ENCODE measurements at regions not wholly inside any gene's neighbourhood (a gene's known extent, or its start where the extent isn't known, plus 50 kb on each side); places are given as distances from the start of the nearest gene placed in this dataset.

- no peak overlapping the region for H3K27ac Mint-ChIP-seq
- no peaks in the 10 kb centered on the region for H3K36me3 Mint-ChIP-seq
- no peaks in the 10 kb centered on the region for H3K27me3 Mint-ChIP-seq
- H3K9me3 Mint-ChIP-seq: no peaks in the 10 kb centered on the region
- no peak overlapping the region for H3K4me3 Mint-ChIP-seq
- H3K4me1 Mint-ChIP-seq: no peaks in the 10 kb centered on the region
Measured at GRCh38 chr9:78507037-78507436, 210.1 kb downstream of the PSAT1 start.

- Mint-ChIP-seq H3K4me3 (no peak overlapping the region), H3K27ac (no peak overlapping the region), H3K4me1 (no peaks in the 10 kb centered on the region), H3K9me3 (no peaks in the 10 kb centered on the region), H3K27me3 (no peaks in the 10 kb centered on the region), H3K36me3 (no peaks in the 10 kb centered on the region)
Measured at GRCh38 chr9:78510035-78510434, 213.1 kb downstream of the PSAT1 start.

GRCh38 chr9:78515108-78515507, 218.2 kb downstream of the PSAT1 start:
- no peak overlapping the region for H3K27ac Mint-ChIP-seq
- peaks cover 23% of the 10 kb centered on the region for H3K9me3 Mint-ChIP-seq

GRCh38 chr9:78519786-78520185, 222.9 kb downstream of the PSAT1 start:
- peaks cover 37% of the 10 kb centered on the region for H3K9me3 Mint-ChIP-seq
- peaks cover 3% of the 10 kb centered on the region for H3K27me3 Mint-ChIP-seq
- H3K36me3 Mint-ChIP-seq: no peaks in the 10 kb centered on the region
- H3K4me1 Mint-ChIP-seq: no peaks in the 10 kb centered on the region
- H3K27ac Mint-ChIP-seq: no peak overlapping the region
- H3K4me3 Mint-ChIP-seq: no peak overlapping the region

More at GRCh38 chr9:78515108-78515507, 218.2 kb downstream of the PSAT1 start:
- Mint-ChIP-seq H3K4me1 (no peaks in the 10 kb centered on the region), H3K36me3 (no peaks in the 10 kb centered on the region), H3K27me3 (peaks cover 3% of the 10 kb centered on the region), H3K4me3 (no peak overlapping the region)

GRCh38 chr9:78521680-78522079, 224.8 kb downstream of the PSAT1 start:
- no peak overlapping the region for H3K4me3 Mint-ChIP-seq
- H3K4me1 Mint-ChIP-seq: no peaks in the 10 kb centered on the region
- no peaks in the 10 kb centered on the region for H3K36me3 Mint-ChIP-seq
- H3K9me3 Mint-ChIP-seq: peaks cover 32% of the 10 kb centered on the region
- H3K27me3 Mint-ChIP-seq: peaks cover 3% of the 10 kb centered on the region
- no peak overlapping the region for H3K27ac Mint-ChIP-seq

- Mint-ChIP-seq H3K4me3 (no peak overlapping the region), H3K4me1 (no peaks in the 10 kb centered on the region), H3K27me3 (no peaks in the 10 kb centered on the region), H3K36me3 (no peaks in the 10 kb centered on the region), H3K27ac (no peak overlapping the region), H3K9me3 (peaks cover 6% of the 10 kb centered on the region)
Measured at GRCh38 chr9:78525986-78526560, 229.1 kb downstream of the PSAT1 start.

- no peaks in the 10 kb centered on the region for H3K4me1 Mint-ChIP-seq
- no peaks in the 10 kb centered on the region for H3K27me3 Mint-ChIP-seq
- H3K36me3 Mint-ChIP-seq: no peaks in the 10 kb centered on the region
- no peak overlapping the region for H3K4me3 Mint-ChIP-seq
- H3K27ac Mint-ChIP-seq: no peak overlapping the region
- H3K9me3 Mint-ChIP-seq: no peaks in the 10 kb centered on the region
Measured at GRCh38 chr9:78533500-78533899, 236.6 kb downstream of the PSAT1 start.

GRCh38 chr9:78539188-78539587, 242.3 kb downstream of the PSAT1 start:
- no peaks in the 10 kb centered on the region for H3K9me3 Mint-ChIP-seq
- H3K36me3 Mint-ChIP-seq: no peaks in the 10 kb centered on the region
- no peak overlapping the region for H3K4me3 Mint-ChIP-seq
- no peaks in the 10 kb centered on the region for H3K4me1 Mint-ChIP-seq
- H3K27ac Mint-ChIP-seq: no peak overlapping the region
- no peaks in the 10 kb centered on the region for H3K27me3 Mint-ChIP-seq

GRCh38 chr9:78539904-78540303, 243.0 kb downstream of the PSAT1 start:
- Mint-ChIP-seq H3K9me3 (no peaks in the 10 kb centered on the region), H3K27ac (no peak overlapping the region), H3K36me3 (no peaks in the 10 kb centered on the region), H3K4me1 (no peaks in the 10 kb centered on the region), H3K27me3 (no peaks in the 10 kb centered on the region), H3K4me3 (no peak overlapping the region)

GRCh38 chr9:78541868-78542443, 245.0 kb downstream of the PSAT1 start:
- Mint-ChIP-seq H3K27me3 (no peaks in the 10 kb centered on the region), H3K9me3 (no peaks in the 10 kb centered on the region), H3K4me3 (no peak overlapping the region), H3K36me3 (no peaks in the 10 kb centered on the region), H3K4me1 (no peaks in the 10 kb centered on the region), H3K27ac (no peak overlapping the region)

GRCh38 chr9:78542491-78543181, 245.7 kb downstream of the PSAT1 start:
- no peaks in the 10 kb centered on the region for H3K27me3 Mint-ChIP-seq
- no peak overlapping the region for H3K27ac Mint-ChIP-seq
- no peaks in the 10 kb centered on the region for H3K9me3 Mint-ChIP-seq
- no peaks in the 10 kb centered on the region for H3K36me3 Mint-ChIP-seq
- H3K4me1 Mint-ChIP-seq: no peaks in the 10 kb centered on the region
- H3K4me3 Mint-ChIP-seq: no peak overlapping the region

- Mint-ChIP-seq H3K4me3 (no peak overlapping the region), H3K4me1 (no peaks in the 10 kb centered on the region), H3K27ac (no peak overlapping the region), H3K36me3 (no peaks in the 10 kb centered on the region), H3K27me3 (no peaks in the 10 kb centered on the region), H3K9me3 (no peaks in the 10 kb centered on the region)
Measured at GRCh38 chr9:78543353-78543752, 246.4 kb downstream of the PSAT1 start.

- Mint-ChIP-seq H3K27me3 (peaks cover 1% of the 10 kb centered on the region), H3K4me3 (no peak overlapping the region), H3K4me1 (no peaks in the 10 kb centered on the region), H3K27ac (no peak overlapping the region), H3K36me3 (no peaks in the 10 kb centered on the region), H3K9me3 (no peaks in the 10 kb centered on the region)
Measured at GRCh38 chr9:78544230-78544629, 247.3 kb downstream of the PSAT1 start.

GRCh38 chr9:78547831-78548230, 250.9 kb downstream of the PSAT1 start:
- H3K36me3 Mint-ChIP-seq: no peaks in the 10 kb centered on the region
- peaks cover 1% of the 10 kb centered on the region for H3K27me3 Mint-ChIP-seq
- H3K9me3 Mint-ChIP-seq: no peaks in the 10 kb centered on the region
- no peaks in the 10 kb centered on the region for H3K4me1 Mint-ChIP-seq
- no peak overlapping the region for H3K27ac Mint-ChIP-seq
- no peak overlapping the region for H3K4me3 Mint-ChIP-seq

GRCh38 chr9:78548670-78549069, 251.7 kb downstream of the PSAT1 start:
- no peaks in the 10 kb centered on the region for H3K36me3 Mint-ChIP-seq
- no peak overlapping the region for H3K4me3 Mint-ChIP-seq
- no peaks in the 10 kb centered on the region for H3K4me1 Mint-ChIP-seq

GRCh38 chr9:78549711-78550110, 252.8 kb downstream of the PSAT1 start:
- no peaks in the 10 kb centered on the region for H3K4me1 Mint-ChIP-seq
- no peaks in the 10 kb centered on the region for H3K36me3 Mint-ChIP-seq
- peaks cover 1% of the 10 kb centered on the region for H3K27me3 Mint-ChIP-seq
- no peak overlapping the region for H3K4me3 Mint-ChIP-seq
- H3K9me3 Mint-ChIP-seq: no peaks in the 10 kb centered on the region
- no peak overlapping the region for H3K27ac Mint-ChIP-seq

More at GRCh38 chr9:78548670-78549069, 251.7 kb downstream of the PSAT1 start:
- H3K27me3 Mint-ChIP-seq: peaks cover 1% of the 10 kb centered on the region
- H3K9me3 Mint-ChIP-seq: no peaks in the 10 kb centered on the region
- no peak overlapping the region for H3K27ac Mint-ChIP-seq

Data from activated naive CD4-positive, alpha-beta T cell treated with anti-CD3 and anti-CD28 coated beads, Interleukin-2, amount 50 U/mL, for 24 hours (primary cell).